HG02981 (cell line): ENCODE measurements at regions not wholly inside any gene's neighbourhood (a gene's known extent, or its start where the extent isn't known, plus 50 kb on each side); places are given as distances from the start of the nearest gene placed in this dataset.
"Not testable (repeated sequence)": the region's sequence is repeated elsewhere in the genome, so short reads cannot be mapped to it uniquely, and the experiment has no call there.

ENCODE experiments used
- ATAC-seq: cut with Tn5 transposase; IDR thresholded peaks from one replicate; pipeline ENCODE4 v1.9.1; 2021; ENCODE audit warnings: mild to moderate bottlenecking, moderate library complexity; ENCODE audit not compliant: unreplicated experiment

GRCh38 chr5:109630093-109630492 lies 59.6 kb upstream of the MAN2A1 start:
- no peak for ATAC-seq

DNA sequence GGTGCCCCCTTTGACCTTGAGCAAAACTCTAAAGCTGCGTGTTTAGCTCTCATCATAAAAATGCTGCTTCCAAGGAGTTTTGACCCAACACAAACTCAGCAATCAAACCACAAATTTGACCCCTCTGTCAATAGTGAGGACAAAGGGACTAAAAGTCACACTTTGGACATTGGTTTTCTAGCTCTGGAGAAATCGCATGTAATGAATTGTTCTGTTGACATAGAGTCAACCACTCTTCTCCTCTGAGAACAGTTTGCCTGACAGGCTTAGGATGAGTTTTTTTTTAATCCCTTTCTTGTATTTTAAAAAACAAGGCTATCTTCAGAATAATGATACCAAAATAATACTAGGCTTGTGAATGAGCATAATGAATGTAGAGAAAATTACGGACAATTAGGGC lies 61.1 kb upstream of the MAN2A1 start:
- ATAC-seq, result no peak

- not testable (repeated sequence) for ATAC-seq
These were observed 68.5 kb upstream of the MAN2A1 start for GRCh38 chr5:109621266-109621665.

- no peak for ATAC-seq
These were observed 69.1 kb upstream of the MAN2A1 start for GRCh38 chr5:109620651-109621050.

- ATAC-seq, result no peak
These were observed 70.1 kb upstream of the MAN2A1 start for GRCh38 chr5:109619606-109620005.

- no peak for ATAC-seq
These were observed 70.7 kb upstream of the MAN2A1 start for GRCh38 chr5:109619021-109619460.

GRCh38 chr5:109614981-109615380 lies 74.7 kb upstream of the MAN2A1 start:
- ATAC-seq, result no peak

GRCh38 chr5:109614301-109614700 lies 75.4 kb upstream of the MAN2A1 start:
- no peak for ATAC-seq

DNA sequence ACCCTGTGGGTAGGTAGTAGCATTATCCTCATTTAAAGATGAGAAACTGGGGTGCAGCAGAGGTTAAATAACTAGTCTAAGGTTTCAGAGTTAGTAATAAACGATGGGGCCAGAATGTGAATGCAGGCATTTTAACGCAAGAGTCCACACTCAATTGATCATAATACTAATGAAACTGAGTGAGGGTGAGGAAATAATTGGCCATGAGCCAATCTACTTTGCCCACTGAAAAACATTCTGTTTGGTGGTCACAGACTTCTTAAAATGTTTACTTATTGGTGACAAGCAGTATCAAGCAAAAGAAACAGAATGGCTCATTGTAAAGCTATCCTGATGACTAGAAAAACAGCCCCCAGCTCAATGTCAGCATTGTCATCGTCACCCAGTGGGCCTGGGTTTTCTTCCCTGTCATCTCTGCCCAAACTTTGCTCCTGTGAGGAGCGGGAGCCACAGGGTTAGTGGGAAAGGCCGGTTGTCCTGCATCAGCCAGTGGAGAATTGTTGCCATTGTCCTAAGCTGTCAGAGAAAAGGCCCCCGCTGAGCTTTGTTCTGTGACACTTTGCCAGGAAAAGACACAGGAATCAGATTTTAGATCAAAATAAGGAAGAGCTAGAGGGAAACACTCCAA lies 77.3 kb upstream of the MAN2A1 start:
- no peak for ATAC-seq

- ATAC-seq, result no peak
These were observed 78.2 kb upstream of the MAN2A1 start for GRCh38 chr5:109611505-109611904.

- no peak for ATAC-seq
These were observed 78.7 kb upstream of the MAN2A1 start for GRCh38 chr5:109611061-109611460.

- no peak for ATAC-seq
These were observed 79.1 kb upstream of the MAN2A1 start for GRCh38 chr5:109610581-109610980.

DNA sequence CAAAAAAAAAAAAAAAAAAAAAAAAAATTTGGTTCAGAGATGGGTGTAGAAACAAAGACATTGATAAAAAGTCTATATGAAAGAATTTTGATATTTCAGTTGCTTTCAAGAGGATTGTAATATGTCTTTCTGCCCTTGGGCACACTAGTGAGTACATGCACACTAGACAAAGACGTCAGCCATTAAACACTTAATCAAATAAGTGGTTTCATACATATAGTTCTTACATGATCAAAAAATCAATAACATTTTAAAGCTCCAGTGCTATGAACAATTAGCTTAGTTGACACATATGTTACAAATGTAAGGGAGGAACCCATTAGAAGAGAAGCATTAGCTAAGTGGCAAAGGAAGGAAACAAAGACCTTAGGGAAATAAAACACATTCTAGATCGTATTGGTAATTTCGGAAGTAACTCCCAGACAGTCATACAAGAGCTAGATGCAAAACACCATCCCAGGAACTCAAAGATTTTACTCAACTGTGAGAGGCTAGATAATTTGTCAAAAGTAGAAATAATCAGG lies 84.5 kb upstream of the MAN2A1 start:
- no peak for ATAC-seq

DNA sequence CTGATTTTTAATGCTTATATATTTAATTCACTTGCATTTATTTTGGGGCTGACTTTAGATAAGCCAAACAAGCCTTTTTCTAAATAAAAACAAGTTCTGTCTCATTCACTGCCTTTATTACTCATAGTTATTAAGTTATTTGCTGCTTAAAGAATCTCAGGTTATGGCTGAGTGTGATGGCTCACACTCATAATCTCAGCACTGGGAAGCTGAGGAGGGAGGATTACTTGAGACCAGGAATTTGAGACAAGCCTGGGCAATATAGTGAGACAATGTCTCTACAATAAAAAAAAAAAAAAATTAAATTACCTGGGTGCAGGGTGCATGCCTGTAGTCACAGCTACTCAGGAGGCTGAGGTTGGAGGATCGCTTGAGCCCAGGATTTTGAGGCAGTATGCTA lies 85.0 kb upstream of the MAN2A1 start:
- no peak for ATAC-seq

- no peak for ATAC-seq
These were observed 88.0 kb upstream of the MAN2A1 start for GRCh38 chr5:109601736-109602135.

GRCh38 chr5:109597893-109598292 lies 91.8 kb upstream of the MAN2A1 start:
- no peak for ATAC-seq

- ATAC-seq, result no peak
These were observed 95.5 kb upstream of the MAN2A1 start for GRCh38 chr5:109594217-109594616.

- ATAC-seq, result no peak
These were observed 98.9 kb upstream of the MAN2A1 start for GRCh38 chr5:109590799-109591198.

- ATAC-seq, result no peak
These were observed 99.7 kb upstream of the MAN2A1 start for GRCh38 chr5:109589986-109590385.

DNA sequence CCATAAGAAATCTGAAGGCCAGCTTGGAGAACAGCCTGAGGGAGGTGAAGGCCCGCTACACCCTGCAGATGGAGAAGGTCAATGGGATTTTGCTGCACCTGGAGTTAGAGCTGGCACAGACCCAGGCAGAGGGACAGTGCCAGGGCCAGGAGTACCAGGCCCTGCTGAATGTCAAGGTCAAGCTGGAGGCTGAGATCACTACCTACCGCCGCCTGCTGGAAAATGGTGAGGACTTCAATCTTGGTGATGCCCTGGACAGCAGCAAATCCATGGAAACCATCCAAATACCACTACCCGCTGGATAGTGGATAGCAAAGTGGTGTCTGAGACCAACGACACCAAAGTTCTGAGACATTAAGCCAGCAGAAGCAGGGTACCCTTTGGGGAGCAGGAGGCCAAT lies 100.5 kb upstream of the MAN2A1 start:
- no peak for ATAC-seq

DNA sequence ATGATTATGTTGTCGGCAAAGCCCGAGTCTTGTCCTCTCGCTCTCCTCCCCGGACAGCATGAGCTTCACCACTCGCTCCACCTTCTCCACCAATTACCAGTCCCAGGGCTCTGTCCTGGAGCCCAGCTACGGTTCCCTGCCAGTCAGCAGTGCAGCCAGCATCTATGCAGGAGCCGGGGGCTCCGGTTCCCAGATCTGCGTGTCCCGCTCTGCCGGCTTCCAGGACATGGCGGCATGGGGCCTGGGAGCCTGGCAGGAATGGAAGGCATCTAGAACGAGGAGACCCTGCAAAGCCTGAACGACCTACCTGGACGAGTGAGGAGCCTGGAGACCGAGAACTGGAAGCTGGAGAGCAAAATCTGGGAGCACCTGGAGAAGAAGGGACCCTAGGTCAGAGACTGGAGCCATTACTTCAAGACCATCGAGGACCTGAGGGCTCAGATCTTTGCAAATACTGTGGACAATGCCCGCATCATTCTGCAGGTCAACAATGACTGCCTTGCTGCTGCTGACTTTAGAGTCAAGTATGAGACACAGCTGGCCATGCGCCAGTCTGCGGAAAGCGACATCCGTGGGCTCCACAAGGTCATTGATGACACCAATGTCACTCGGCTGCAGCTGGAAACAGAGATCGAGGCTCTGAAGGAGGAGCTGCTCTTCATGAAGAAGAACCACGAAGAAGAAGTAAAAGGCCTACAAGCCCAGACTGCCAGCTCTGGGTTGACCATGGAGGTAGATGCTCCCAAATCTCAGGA lies 101.3 kb upstream of the MAN2A1 start:
- no peak for ATAC-seq

DNA sequence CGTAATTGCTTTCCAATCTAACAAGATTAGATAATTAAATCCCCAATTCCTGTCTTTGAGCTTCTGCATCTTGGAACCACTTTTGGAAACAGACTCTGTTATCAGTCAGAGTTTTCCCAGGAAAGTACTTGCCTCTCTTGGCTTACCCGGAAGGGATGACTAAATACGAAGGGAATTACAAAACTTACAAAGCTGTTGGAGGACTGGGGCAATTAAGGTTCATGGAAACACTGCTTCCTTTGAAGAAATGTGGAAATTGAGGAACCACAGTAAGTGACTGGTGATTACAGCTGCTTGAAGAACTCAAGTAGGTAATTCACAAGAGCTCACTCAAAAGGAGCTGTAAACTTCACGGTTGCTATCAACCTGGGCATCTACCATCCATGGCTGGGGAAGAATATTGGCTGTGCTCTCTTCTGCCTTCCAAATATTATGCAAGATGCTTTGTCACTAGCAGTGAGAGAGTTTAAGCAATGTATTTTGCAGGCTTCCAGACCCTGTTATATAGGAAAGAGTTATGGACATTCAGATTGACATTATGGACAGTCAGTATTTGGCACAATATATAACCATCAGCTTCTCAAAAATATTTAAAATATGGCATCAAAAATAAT lies 104.6 kb upstream of the MAN2A1 start:
- no peak for ATAC-seq
